ENCODE measurements at regions not wholly inside any gene's neighbourhood (a gene's known extent, or its start where the extent isn't known, plus 50 kb on each side); places are given as distances from the start of the nearest gene placed in this dataset.

- Histone ChIP-seq H4K20me1 (ENCODE audit: control insufficient read depth, extremely low read depth, insufficient read depth, low read length) (no peaks in the 10 kb centered on the region), H3K4me1 (ENCODE audit: control insufficient read depth, extremely low read depth, insufficient read depth, low read length) (no peaks in the 10 kb centered on the region), H3K27me3 (ENCODE audit: control insufficient read depth, insufficient read depth, low read length) (no peaks in the 10 kb centered on the region), H3K36me3 (ENCODE audit: control insufficient read depth, insufficient read depth, low read length) (no peaks in the 10 kb centered on the region), H3K9me3 (ENCODE audit: control insufficient read depth, insufficient read depth, low read depth, low read length) (no peaks in the 10 kb centered on the region), H3K4me3 (replicated peaks in 1 of 4; ENCODE audit: control extremely low read depth in 1 of 4, insufficient read depth in 1 of 4, low read depth in 3 of 4, low read length in 4 of 4) (no peak overlapping the region), H2AFZ (ENCODE audit: low read length) (no peak overlapping the region), H3K79me2 (ENCODE audit: control insufficient read depth, insufficient read depth, low read length) (no peaks in the 10 kb centered on the region), H3K27ac (ENCODE audit: insufficient read depth, low read length) (no peak overlapping the region), H3K9ac (ENCODE audit: insufficient read depth, low read length) (no peak overlapping the region), H3K4me2 (ENCODE audit: extremely low read depth, insufficient read depth, low read length) (no peak overlapping the region)
- no peak for TF ChIP-seq EZH2 (IDR thresholded peaks at IDR 0.05; ENCODE audit: low read length, missing control alignments)
- TF ChIP-seq CTCF (conservative IDR thresholded peaks at IDR 0.05 in 1 of 2, IDR thresholded peaks at IDR 0.05 in 1 of 2; ENCODE audit: low read depth in 1 of 2, low read length in 2 of 2): no peak
- DNase-seq (ENCODE audit: low read depth in 2 of 2): no peak
Observed at GRCh38 chrX:131356725-131357124, 67.6 kb upstream of the IGSF1 start.

- no peak for TF ChIP-seq CTCF (conservative IDR thresholded peaks at IDR 0.05 in 1 of 2, IDR thresholded peaks at IDR 0.05 in 1 of 2; ENCODE audit: low read depth in 1 of 2, low read length in 2 of 2)
- TF ChIP-seq EZH2 (IDR thresholded peaks at IDR 0.05; ENCODE audit: low read length, missing control alignments): no peak
Observed at GRCh38 chrX:131359611-131360010, 70.5 kb upstream of the IGSF1 start.

GRCh38 chrX:131365766-131366165 lies 76.7 kb upstream of the IGSF1 start:
- Histone ChIP-seq H3K79me2 (ENCODE audit: control insufficient read depth, insufficient read depth, low read length) (no peaks in the 10 kb centered on the region), H3K4me1 (ENCODE audit: control insufficient read depth, extremely low read depth, insufficient read depth, low read length) (no peaks in the 10 kb centered on the region), H3K9me3 (ENCODE audit: control insufficient read depth, insufficient read depth, low read depth, low read length) (no peaks in the 10 kb centered on the region), H3K9ac (ENCODE audit: insufficient read depth, low read length) (no peak overlapping the region), H3K27ac (ENCODE audit: insufficient read depth, low read length) (no peak overlapping the region), H3K4me2 (ENCODE audit: extremely low read depth, insufficient read depth, low read length) (no peak overlapping the region), H2AFZ (ENCODE audit: low read length) (no peak overlapping the region), H3K36me3 (ENCODE audit: control insufficient read depth, insufficient read depth, low read length) (no peaks in the 10 kb centered on the region), H4K20me1 (ENCODE audit: control insufficient read depth, extremely low read depth, insufficient read depth, low read length) (no peaks in the 10 kb centered on the region), H3K4me3 (replicated peaks in 1 of 4; ENCODE audit: control extremely low read depth in 1 of 4, insufficient read depth in 1 of 4, low read depth in 3 of 4, low read length in 4 of 4) (no peak overlapping the region), H3K27me3 (ENCODE audit: control insufficient read depth, insufficient read depth, low read length) (no peaks in the 10 kb centered on the region)
- no peak for DNase-seq (ENCODE audit: low read depth in 2 of 2)
- TF ChIP-seq CTCF (conservative IDR thresholded peaks at IDR 0.05 in 1 of 2, IDR thresholded peaks at IDR 0.05 in 1 of 2; ENCODE audit: low read depth in 1 of 2, low read length in 2 of 2): no peak
- no peak for TF ChIP-seq EZH2 (IDR thresholded peaks at IDR 0.05; ENCODE audit: low read length, missing control alignments)

More at GRCh38 chrX:131359611-131360010, 70.5 kb upstream of the IGSF1 start:
- Histone ChIP-seq H3K4me2 (ENCODE audit: extremely low read depth, insufficient read depth, low read length) (no peak overlapping the region), H3K4me3 (replicated peaks in 1 of 4; ENCODE audit: control extremely low read depth in 1 of 4, insufficient read depth in 1 of 4, low read depth in 3 of 4, low read length in 4 of 4) (no peak overlapping the region), H3K9ac (ENCODE audit: insufficient read depth, low read length) (no peak overlapping the region), H2AFZ (ENCODE audit: low read length) (no peak overlapping the region), H3K79me2 (ENCODE audit: control insufficient read depth, insufficient read depth, low read length) (no peaks in the 10 kb centered on the region), H4K20me1 (ENCODE audit: control insufficient read depth, extremely low read depth, insufficient read depth, low read length) (no peaks in the 10 kb centered on the region), H3K27me3 (ENCODE audit: control insufficient read depth, insufficient read depth, low read length) (no peaks in the 10 kb centered on the region), H3K4me1 (ENCODE audit: control insufficient read depth, extremely low read depth, insufficient read depth, low read length) (no peaks in the 10 kb centered on the region), H3K9me3 (ENCODE audit: control insufficient read depth, insufficient read depth, low read depth, low read length) (no peaks in the 10 kb centered on the region), H3K36me3 (ENCODE audit: control insufficient read depth, insufficient read depth, low read length) (no peaks in the 10 kb centered on the region), H3K27ac (ENCODE audit: insufficient read depth, low read length) (no peak overlapping the region)
- DNase-seq (ENCODE audit: low read depth in 2 of 2): no peak
